ENCODE measurements at regions not wholly inside any gene's neighbourhood (a gene's known extent, or its start where the extent isn't known, plus 50 kb on each side); places are given as distances from the start of the nearest gene placed in this dataset.
"Not testable (repeated sequence)": the region's sequence is repeated elsewhere in the genome, so short reads cannot be mapped to it uniquely, and the experiment has no call there.

GRCh38 chr3:98696296-98696695 lies 66.8 kb upstream of the ST3GAL6 start:
- not testable (repeated sequence) for TF ChIP-seq POLR2A (IDR thresholded peaks at IDR 0.05; ENCODE audit: low read length); GATA1 (IDR thresholded peaks at IDR 0.05; ENCODE audit: low read depth, low read length)

All from erythroblast (primary cell).